Liver (tissue), 8 donors: ENCODE measurements at regions not wholly inside any gene's neighbourhood (a gene's known extent, or its start where the extent isn't known, plus 50 kb on each side); places are given as distances from the start of the nearest gene placed in this dataset.

Source experiments
- DNase-seq: peaks from one replicate; pipeline ENCODE4 v3.0.0-alpha.2; 2017; ENCODE audit warnings: low spot score
- H3K27ac ChIP-seq, 2 donors: one replicate each; pipeline ENCODE4 v1.7.0; 2013; ENCODE audit warnings: inconsistent platforms in 2 of 2, low read length in 2 of 2, control low read depth in 1 of 2, low read depth in 1 of 2, mild to moderate bottlenecking in 1 of 2
- H3K27me3 ChIP-seq, 4 donors: one replicate each; pipeline versions ENCODE4 v1.6.1 to v1.7.0; 2013; ENCODE audit warnings: low read length in 3 of 4, inconsistent platforms in 1 of 4, mild to moderate bottlenecking in 1 of 4, moderate library complexity in 1 of 4; ENCODE audit not compliant: control insufficient read depth in 4 of 4, insufficient read depth in 4 of 4
- H3K36me3 ChIP-seq, 4 donors: one replicate each; pipeline versions ENCODE4 v1.6.1 to v1.7.0; 2013; ENCODE audit warnings: low read length in 3 of 4, mild to moderate bottlenecking in 3 of 4, low read depth in 1 of 4, moderate library complexity in 1 of 4; ENCODE audit not compliant: control insufficient read depth in 4 of 4, insufficient read depth in 3 of 4
- H3K4me1 ChIP-seq, 4 donors: one replicate each; pipeline versions ENCODE4 v1.6.1 to v1.7.0; 2013; ENCODE audit warnings: low read length in 3 of 4, mild to moderate bottlenecking in 3 of 4, moderate library complexity in 1 of 4; ENCODE audit not compliant: control insufficient read depth in 4 of 4, insufficient read depth in 4 of 4
- H3K4me3 ChIP-seq, 3 donors: one replicate each; pipeline versions ENCODE4 v1.6.1 to v1.7.0; 2013; ENCODE audit warnings: low read length in 3 of 3, control low read depth in 1 of 3, low read depth in 1 of 3, mild to moderate bottlenecking in 1 of 3
- H3K9ac ChIP-seq, 2 donors: one replicate each; pipeline ENCODE4 v1.7.0; 2013; ENCODE audit warnings: low read length in 2 of 2, mild to moderate bottlenecking in 2 of 2, moderate library complexity in 2 of 2, control low read depth in 1 of 2, low read depth in 1 of 2
- H3K9me3 ChIP-seq, 4 donors: one replicate each; pipeline versions ENCODE4 v1.6.1 to v1.7.0; 2013; ENCODE audit warnings: low read length in 3 of 4; ENCODE audit not compliant: control insufficient read depth in 4 of 4
- ATF3 ChIP-seq: IDR thresholded peaks from 2 replicates; pipeline ENCODE4 v1.6.1; 2016; ENCODE audit warnings: antibody characterized with exemption
- CTCF ChIP-seq: fragments of 150-350 bp; IDR thresholded peaks from 2 replicates; pipeline ENCODE4 v1.5.1; 2017; ENCODE audit warnings: improper control_type of control experiment, low read depth, low read length; ENCODE audit not compliant: missing input control
- EGR1 ChIP-seq, 2 donors: IDR thresholded peaks; 2 replicates each; pipeline ENCODE4 v1.6.1; 2016 to 2018; ENCODE audit warnings: antibody characterized with exemption in 2 of 2, low read depth in 2 of 2
- FOXA1 ChIP-seq: IDR thresholded peaks from 2 replicates; pipeline ENCODE4 v1.6.1; 2016; ENCODE audit warnings: antibody characterized with exemption
- FOXA2 ChIP-seq: IDR thresholded peaks from 2 replicates; pipeline ENCODE4 v1.6.1; 2016; ENCODE audit warnings: antibody characterized with exemption
- GABPA ChIP-seq, 2 donors: IDR thresholded peaks in 1 of 2; conservative IDR thresholded peaks in 1 of 2; 2 replicates each; pipeline ENCODE4 v1.6.1; 2016; ENCODE audit warnings: antibody characterized with exemption in 2 of 2, mild to moderate bottlenecking in 1 of 2, moderate library complexity in 1 of 2
- HNF4A ChIP-seq, 2 donors: conservative IDR thresholded peaks; 2 replicates each; pipeline ENCODE4 v1.6.1; 2016; ENCODE audit warnings: antibody characterized with exemption in 2 of 2, mild to moderate bottlenecking in 2 of 2
- HNF4G ChIP-seq: IDR thresholded peaks from 2 replicates; pipeline ENCODE4 v1.6.1; 2016; ENCODE audit warnings: antibody characterized with exemption
- JUND ChIP-seq, 2 donors: IDR thresholded peaks; 2 replicates each; pipeline ENCODE4 v1.6.1; 2016; ENCODE audit warnings: antibody characterized with exemption in 2 of 2
- NR2F2 ChIP-seq: IDR thresholded peaks from 2 replicates; pipeline ENCODE4 v1.6.1; 2016; ENCODE audit warnings: antibody characterized with exemption
- RAD21 ChIP-seq, 2 donors: IDR thresholded peaks; 2 replicates each; pipeline ENCODE4 v1.6.1; 2016; ENCODE audit warnings: antibody characterized with exemption in 2 of 2, mild to moderate bottlenecking in 2 of 2
- REST ChIP-seq: IDR thresholded peaks from 2 replicates; pipeline ENCODE4 v1.6.1; 2016; ENCODE audit warnings: antibody characterized with exemption, mild to moderate bottlenecking
- RXRA ChIP-seq, 2 donors: IDR thresholded peaks; 2 replicates each; pipeline ENCODE4 v1.6.1; 2017 to 2018; ENCODE audit warnings: antibody characterized with exemption in 2 of 2, mild to moderate bottlenecking in 1 of 2
- SP1 ChIP-seq: IDR thresholded peaks from 2 replicates; pipeline ENCODE4 v1.6.1; 2018; ENCODE audit warnings: antibody characterized with exemption, mild to moderate bottlenecking
- TAF1 ChIP-seq: conservative IDR thresholded peaks from 2 replicates; pipeline ENCODE4 v1.6.1; 2016; ENCODE audit warnings: antibody characterized with exemption, mild to moderate bottlenecking
- YY1 ChIP-seq: IDR thresholded peaks from 2 replicates; pipeline ENCODE4 v1.6.1; 2016; ENCODE audit warnings: antibody characterized with exemption, mild to moderate bottlenecking
- ZBTB33 ChIP-seq: IDR thresholded peaks from 2 replicates; pipeline ENCODE4 v1.6.1; 2016; ENCODE audit warnings: antibody characterized with exemption
- WGBS: extraction: QIAGEN DNeasy Blood & Tissue Kit; methylation state at CpG from one replicate; pipeline ENCODE4 v1.1.7; 2013; 5-methylcytosine and 5-hydroxymethylcytosine counted together
- TF ChIP-seq, protein P1 (sequence below): IDR thresholded peaks from 2 replicates; pipeline ENCODE4 v1.6.1; 2016; ENCODE audit warnings: antibody characterized with exemption
- donor health status: healthy.
- donor health status: healthy.
- donor health status: healthy.
- donor health status: healthy.
- donor health status: healthy.

GRCh38 chr16:86436466-86437185 lies 73.7 kb upstream of the FOXF1 start:
- Histone ChIP-seq H3K36me3 (no peaks in the 10 kb centered on the region), H3K9ac (no peak overlapping the region), H3K4me1 (no peaks in the 10 kb centered on the region), H3K9me3 (no peaks in the 10 kb centered on the region), H3K27ac (no peak overlapping the region), H3K4me3 (no peak overlapping the region), H3K27me3 (peaks cover 0 to 12% (median 0%) of the 10 kb centered on the region in 4 donors)
- 58% methylated on average over 7 of the region's 7 CpGs for WGBS
- no peak for DNase-seq
- TF ChIP-seq ZBTB33 (no peak), RXRA (IDR thresholded peaks at IDR 0.05) (no peak), FOXA1 (no peak), REST (no peak), YY1 (no peak), SP1 (no peak), JUND (IDR thresholded peaks at IDR 0.05) (no peak), RAD21 (IDR thresholded peaks at IDR 0.05) (no peak), ATF3 (no peak), TAF1 (no peak), FOXA2 (no peak), NR2F2 (no peak), HNF4A (conservative IDR thresholded peaks at IDR 0.05) (no peak), CTCF (no peak), GABPA (IDR thresholded peaks at IDR 0.05 in 1 of 2, conservative IDR thresholded peaks at IDR 0.05 in 1 of 2) (no peak), HNF4G (no peak), EGR1 (IDR thresholded peaks at IDR 0.05; ENCODE audit: low read depth in 2 of 2) (no peak)
- TF ChIP-seq, protein P1, sequence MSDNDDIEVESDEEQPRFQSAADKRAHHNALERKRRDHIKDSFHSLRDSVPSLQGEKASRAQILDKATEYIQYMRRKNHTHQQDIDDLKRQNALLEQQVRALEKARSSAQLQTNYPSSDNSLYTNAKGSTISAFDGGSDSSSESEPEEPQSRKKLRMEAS = no peak
